Mesendoderm (in vitro differentiated cells): ENCODE measurements at regions not wholly inside any gene's neighbourhood (a gene's known extent, or its start where the extent isn't known, plus 50 kb on each side); places are given as distances from the start of the nearest gene placed in this dataset.
"Not testable (repeated sequence)": the region's sequence is repeated elsewhere in the genome, so short reads cannot be mapped to it uniquely, and the experiment has no call there.

ENCODE experiments used
- DNase-seq: peaks from one replicate; pipeline ENCODE4 v3.0.0; 2013
- H2AK5ac ChIP-seq: 2 replicates; pipeline ENCODE4 v1.6.1; 2013; ENCODE audit warnings: low read length, inconsistent platforms
- H2BK120ac ChIP-seq: 2 replicates; pipeline ENCODE4 v1.6.1; 2013; ENCODE audit warnings: low read depth, mild to moderate bottlenecking, low read length, moderate library complexity, mixed read lengths
- H2BK15ac ChIP-seq: replicated peaks from 2 replicates; pipeline ENCODE4 v1.6.1; 2013; ENCODE audit warnings: low read depth, mild to moderate bottlenecking, moderate library complexity
- H2BK5ac ChIP-seq: 2 replicates; pipeline ENCODE4 v1.6.1; 2013; ENCODE audit warnings: low read length, inconsistent platforms
- H3K18ac ChIP-seq: 2 replicates; pipeline ENCODE4 v1.6.1; 2013; ENCODE audit warnings: mild to moderate bottlenecking, low read length, mixed read lengths
- H3K23ac ChIP-seq: one replicate; pipeline ENCODE4 v1.6.1; 2013; ENCODE audit warnings: low read length
- H3K27ac ChIP-seq: 2 replicates; pipeline ENCODE4 v1.5.1; 2013; ENCODE audit warnings: low read depth, mild to moderate bottlenecking, inconsistent platforms, low read length, moderate library complexity
- H3K27me3 ChIP-seq: 2 replicates; pipeline ENCODE4 v1.6.1; 2013; ENCODE audit warnings: low read length, control low read depth, mild to moderate bottlenecking, inconsistent platforms; ENCODE audit not compliant: insufficient read depth, poor library complexity
- H3K36me3 ChIP-seq: 2 replicates; pipeline ENCODE4 v1.6.1; 2013; ENCODE audit warnings: low read length, inconsistent platforms; ENCODE audit not compliant: control insufficient read depth, insufficient read depth
- H3K4ac ChIP-seq: one replicate; pipeline ENCODE4 v1.6.1; 2013; ENCODE audit warnings: low read depth, mild to moderate bottlenecking, low read length, moderate library complexity
- H3K4me1 ChIP-seq: 2 replicates; pipeline ENCODE4 v1.6.1; 2013; ENCODE audit warnings: low read depth, low read length, inconsistent platforms; ENCODE audit not compliant: control insufficient read depth
- H3K4me2 ChIP-seq: 2 replicates; pipeline ENCODE4 v1.6.1; 2013; ENCODE audit warnings: low read length
- H3K4me3 ChIP-seq: 2 replicates; pipeline ENCODE4 v1.5.1; 2013; ENCODE audit warnings: mild to moderate bottlenecking, low read length
- H3K56ac ChIP-seq: one replicate; pipeline ENCODE4 v1.6.1; 2013; ENCODE audit warnings: low read length
- H3K79me1 ChIP-seq: 2 replicates; pipeline ENCODE4 v1.6.1; 2013; ENCODE audit warnings: low read length, inconsistent platforms
- H3K79me2 ChIP-seq: 2 replicates; pipeline ENCODE4 v1.6.1; 2013; ENCODE audit warnings: mild to moderate bottlenecking, low read length; ENCODE audit not compliant: control insufficient read depth, insufficient read depth
- H3K9ac ChIP-seq: 2 replicates; pipeline ENCODE4 v1.6.1; 2013; ENCODE audit warnings: low read length, inconsistent platforms
- H4K5ac ChIP-seq: one replicate; pipeline ENCODE4 v1.6.1; 2013; ENCODE audit warnings: low read length
- H4K8ac ChIP-seq: one replicate; pipeline ENCODE4 v1.6.1; 2013; ENCODE audit warnings: low read depth, mild to moderate bottlenecking, control low read depth, low read length, moderate library complexity
- WGBS: extraction: QIAGEN DNeasy Blood & Tissue Kit; methylation state at CpG from one replicate; pipeline ENCODE4 v1.1.7; 2013; ENCODE audit warnings: low lambda C conversion rate, missing lambda C conversion rate; ENCODE audit not compliant: insufficient coverage; ENCODE audit errors: extremely low coverage; 5-methylcytosine and 5-hydroxymethylcytosine counted together

DNA sequence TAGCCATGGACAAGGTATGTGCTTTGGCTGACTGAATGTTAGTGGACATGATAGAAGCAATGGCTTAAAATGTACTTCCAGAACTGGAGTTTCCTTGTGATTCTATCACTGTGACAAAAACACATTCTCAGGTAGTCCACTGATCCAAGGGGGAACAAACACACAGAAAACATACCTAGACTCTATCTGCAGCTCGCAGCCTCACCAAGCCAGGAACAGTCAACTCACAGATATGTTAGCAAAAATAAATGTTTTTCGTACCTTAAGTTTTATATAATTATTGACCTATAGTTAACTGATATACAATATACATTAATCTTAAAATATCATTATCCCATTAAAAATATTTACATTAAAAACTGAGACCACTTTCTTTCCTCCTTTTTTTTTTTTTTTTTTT is 143.1 kb upstream of the C1QTNF3 start:
- WGBS, result no CpG with 5 or more reads among the region's 2 CpGs
- not testable (repeated sequence) for H2BK5ac ChIP-seq, H3K27ac ChIP-seq, H3K4me3 ChIP-seq, H2AK5ac ChIP-seq, H3K4me1 ChIP-seq, H3K79me1 ChIP-seq, H4K5ac ChIP-seq, H2BK120ac ChIP-seq, H2BK15ac ChIP-seq, H3K4ac ChIP-seq, H3K79me2 ChIP-seq, H3K4me2 ChIP-seq, H3K23ac ChIP-seq, H3K36me3 ChIP-seq, H4K8ac ChIP-seq, DNase-seq, H3K9ac ChIP-seq, H3K18ac ChIP-seq, H3K27me3 ChIP-seq, H3K56ac ChIP-seq

DNA sequence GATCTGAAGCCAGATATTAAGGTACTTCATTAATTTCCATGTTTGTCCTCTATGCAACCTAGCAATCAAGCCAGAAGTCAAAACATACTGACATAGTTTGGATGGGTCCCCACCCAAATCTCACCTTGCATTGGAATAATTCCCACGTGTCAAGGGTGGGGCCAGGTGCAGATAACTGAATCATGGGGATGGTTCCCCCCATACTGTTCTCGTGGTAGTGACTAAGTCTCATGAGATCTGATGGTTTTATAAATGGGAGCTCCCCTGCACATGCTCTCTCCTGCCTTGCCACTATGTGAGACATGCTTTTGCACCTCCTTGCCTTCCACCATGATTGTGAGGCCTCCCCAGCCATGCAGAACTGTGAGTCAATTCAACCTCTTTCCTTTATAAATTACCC is 143.9 kb upstream of the C1QTNF3 start:
- not testable (repeated sequence) for H3K79me2 ChIP-seq, H2AK5ac ChIP-seq, H4K8ac ChIP-seq, H3K23ac ChIP-seq, H3K4me1 ChIP-seq, H3K27me3 ChIP-seq, H2BK15ac ChIP-seq, H3K79me1 ChIP-seq, H3K4me2 ChIP-seq, H3K36me3 ChIP-seq, H2BK120ac ChIP-seq, H4K5ac ChIP-seq, H3K9ac ChIP-seq, H3K56ac ChIP-seq, H2BK5ac ChIP-seq, H3K27ac ChIP-seq, H3K18ac ChIP-seq, H3K4ac ChIP-seq, H3K4me3 ChIP-seq
- WGBS, result no CpG with 5 or more reads among the region's 2 CpGs
- DNase-seq, result peak; percentile 4

DNA sequence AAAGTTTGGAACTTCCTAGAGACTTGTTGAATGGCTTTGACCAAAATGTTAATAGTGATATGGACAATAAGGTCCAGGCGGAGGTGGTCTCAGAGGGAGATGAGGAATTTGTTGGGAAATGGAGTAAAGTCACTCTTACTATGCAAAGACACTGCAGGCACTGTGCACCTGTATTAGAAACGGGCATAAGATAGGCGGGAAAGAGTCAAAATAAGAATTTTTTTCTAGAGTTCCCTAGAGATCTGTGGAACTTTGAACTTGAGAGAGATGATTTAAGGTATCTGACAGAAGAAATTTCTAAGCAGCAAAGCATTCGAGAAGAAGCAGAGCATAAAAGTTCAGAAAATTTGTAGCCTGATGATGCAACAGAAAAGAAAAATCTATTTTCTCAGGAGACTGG is 144.4 kb upstream of the C1QTNF3 start:
- H2AK5ac ChIP-seq, H3K23ac ChIP-seq, H3K56ac ChIP-seq, H4K8ac ChIP-seq, H3K79me1 ChIP-seq, H3K27ac ChIP-seq, H3K18ac ChIP-seq, H3K4ac ChIP-seq, H3K36me3 ChIP-seq, H2BK5ac ChIP-seq, H3K4me2 ChIP-seq, H3K4me1 ChIP-seq, H3K27me3 ChIP-seq, H2BK15ac ChIP-seq, H3K9ac ChIP-seq, H4K5ac ChIP-seq, H2BK120ac ChIP-seq, H3K4me3 ChIP-seq, H3K79me2 ChIP-seq, DNase-seq: not testable (repeated sequence)
- WGBS, result no CpG with 5 or more reads among the region's 4 CpGs

DNA sequence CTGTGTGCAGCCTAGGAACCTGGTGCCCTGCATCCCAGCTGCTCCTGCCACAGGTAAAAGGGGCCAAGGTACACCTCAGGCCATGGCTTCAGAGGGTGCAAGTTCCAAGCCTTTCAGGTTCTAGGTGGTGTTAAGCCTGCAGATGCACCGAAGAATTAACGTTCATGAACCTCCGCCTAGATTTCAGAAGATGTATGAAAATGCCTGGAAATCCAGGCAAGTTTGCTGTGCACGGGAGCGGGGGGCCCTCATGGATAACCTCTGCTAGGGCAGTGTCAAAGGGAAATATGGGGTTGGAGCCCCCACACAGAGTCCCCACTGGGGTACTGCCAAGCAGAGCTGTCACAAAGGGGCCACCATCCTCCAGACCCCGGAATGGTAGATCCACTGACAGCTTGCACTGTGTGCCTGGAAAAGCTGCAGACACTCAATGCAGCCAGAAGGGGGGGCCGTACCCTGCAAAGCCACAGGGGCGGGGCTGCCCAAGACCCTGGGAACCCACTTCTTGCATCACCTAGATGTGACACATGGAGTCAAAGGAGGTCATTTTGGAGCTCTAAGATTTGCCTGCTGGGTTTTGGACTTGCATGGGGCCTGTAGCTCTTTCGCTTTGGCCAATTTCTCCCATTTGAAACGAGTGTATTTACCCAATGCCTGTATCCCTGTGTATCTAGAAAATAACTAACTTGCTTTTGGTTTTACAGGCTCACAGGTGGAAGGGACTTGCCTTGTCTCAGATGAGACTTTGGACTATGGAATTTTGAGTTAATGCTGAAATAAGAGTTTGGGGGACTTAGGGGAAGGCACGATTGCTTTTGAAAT is 145.2 kb upstream of the C1QTNF3 start:
- not testable (repeated sequence) for H3K79me1 ChIP-seq, H3K27me3 ChIP-seq, H2BK5ac ChIP-seq, H4K5ac ChIP-seq, H3K4me1 ChIP-seq, H3K23ac ChIP-seq, H2BK15ac ChIP-seq, H3K56ac ChIP-seq, H2BK120ac ChIP-seq, H3K27ac ChIP-seq, H3K9ac ChIP-seq, H2AK5ac ChIP-seq, H3K4me3 ChIP-seq, H3K18ac ChIP-seq, H3K36me3 ChIP-seq, H3K4ac ChIP-seq, H3K4me2 ChIP-seq, H4K8ac ChIP-seq, H3K79me2 ChIP-seq
- peak; percentile 84 for DNase-seq
- WGBS, result no CpG with 5 or more reads among the region's 11 CpGs

GRCh38 chr5:34189246-34189645 is 146.2 kb upstream of the C1QTNF3 start:
- not testable (repeated sequence) for H3K4me3 ChIP-seq, H3K56ac ChIP-seq, H3K27ac ChIP-seq, H2BK120ac ChIP-seq, H3K9ac ChIP-seq, H3K18ac ChIP-seq, H4K8ac ChIP-seq, H3K23ac ChIP-seq, H3K79me2 ChIP-seq, H3K4me2 ChIP-seq, H2BK15ac ChIP-seq, H3K36me3 ChIP-seq, H3K27me3 ChIP-seq, H4K5ac ChIP-seq, H3K79me1 ChIP-seq, H2BK5ac ChIP-seq, H3K4ac ChIP-seq, DNase-seq, H2AK5ac ChIP-seq, H3K4me1 ChIP-seq
- WGBS, result no CpG with 5 or more reads among the region's 21 CpGs
